HCT116 (cell line): ENCODE measurements at regions not wholly inside any gene's neighbourhood (a gene's known extent, or its start where the extent isn't known, plus 50 kb on each side); places are given as distances from the start of the nearest gene placed in this dataset.

Experiments
- ATAC-seq: fragments of 200-7000 bp; cut with Tn5 transposase; 2 replicates; pipeline ENCODE4 v1.9.1; 2020; ENCODE audit warnings: mild to moderate bottlenecking, moderate library complexity
- BruUV-seq: library from RNA; stranded (reverse); fragments of 400-500 nt; replicated peaks from 2 replicates; lab custom pipeline; 2021; lab: Mats Ljungman, UMichigan
- CTCF ChIA-PET: fragments of 300-600 bp; sonication (Branson Sonifier 250); formaldehyde crosslinking; loops from one replicate; lab custom pipeline; 2021; ENCODE audit warnings: antibody characterized with exemption; lab: Charles Lee
- POLR2A ChIA-PET: fragments of 300-600, 350-600 bp; sonication (Branson Sonifier 250); formaldehyde crosslinking; loops from one replicate; lab custom pipeline; 2021; ENCODE audit warnings: antibody characterized with exemption; lab: Charles Lee
- RAD21 ChIA-PET, 2 experiments: fragments of 300-600 bp; sonication (Branson Sonifier 250); formaldehyde crosslinking; loops; one replicate each; lab custom pipeline; 2023; ENCODE audit warnings: low total read pairs in 2 of 2; ENCODE audit not compliant: uncharacterized antibody in 2 of 2, unreplicated experiment in 2 of 2, low non-redundant PET in 1 of 2; lab: Charles Lee
- DNase-seq: peaks from one replicate; pipeline ENCODE4 v3.0.0-alpha.2; 2010; ENCODE audit warnings: low read depth, low spot score
- H2AFZ ChIP-seq: fragments of 200-600 bp; shearing (Covaris generic), sonication (generic); 2 replicates; pipeline ENCODE4 v1.6.1; 2017; ENCODE audit warnings: low read depth, mixed run types, mixed read lengths, antibody characterized with exemption, low read length; ENCODE audit not compliant: poor library complexity, severe bottlenecking
- H3K27ac ChIP-seq: 2 replicates; pipeline ENCODE4 v1.5.1; 2012; ENCODE audit warnings: low read depth, low read length
- H3K27me3 ChIP-seq: fragments of 200-600 bp; sonication (generic); 2 replicates; pipeline ENCODE4 v1.6.1; 2016; ENCODE audit warnings: mixed run types, low read length, mixed read lengths; ENCODE audit not compliant: insufficient read depth
- H3K36me3 ChIP-seq, 2 experiments: fragments of 200-500 bp in 1 of 2; fragments of 200-600 bp in 1 of 2; sonication (Bioruptor generic) in 1 of 2; sonication (generic) in 1 of 2; 2 replicates each; pipeline versions ENCODE4 v1.5.1 to v1.6.1; 2014 to 2016; ENCODE audit warnings: low read length in 2 of 2, inconsistent platforms in 1 of 2, mixed read lengths in 1 of 2, mixed run types in 1 of 2; ENCODE audit not compliant: insufficient read depth in 2 of 2, control insufficient read depth in 1 of 2
- H3K4me1 ChIP-seq, 2 experiments: fragments of 200-600 bp in 1 of 2; sonication (generic) in 1 of 2; 2 replicates each; pipeline versions ENCODE4 v1.5.1 to v1.6.1; 2012 to 2017; ENCODE audit warnings: low read length in 2 of 2, inconsistent platforms in 1 of 2, mild to moderate bottlenecking in 1 of 2, mixed read lengths in 1 of 2, mixed run types in 1 of 2, moderate library complexity in 1 of 2; ENCODE audit not compliant: insufficient read depth in 2 of 2, control insufficient read depth in 1 of 2
- H3K4me2 ChIP-seq: fragments of 200-600 bp; sonication (generic); 2 replicates; pipeline ENCODE4 v1.6.1; 2017; ENCODE audit warnings: mixed run types, low read length, mixed read lengths
- H3K4me3 ChIP-seq, 2 experiments: fragments of 200-600 bp in 1 of 2; sonication (generic) in 1 of 2; replicated peaks in 1 of 2; 2 replicates each; pipeline ENCODE4 v1.5.1; 2011 to 2016; ENCODE audit warnings: low read length in 2 of 2, control low read depth in 1 of 2, low read depth in 1 of 2, mild to moderate bottlenecking in 1 of 2, mixed read lengths in 1 of 2, mixed run types in 1 of 2
- H3K79me2 ChIP-seq: fragments of 200-600 bp; sonication (generic); 2 replicates; pipeline ENCODE4 v1.6.1; 2017; ENCODE audit warnings: mild to moderate bottlenecking, mixed run types, low read length, moderate library complexity, mixed read lengths; ENCODE audit not compliant: insufficient read depth
- H3K9ac ChIP-seq: fragments of 200-600 bp; sonication (generic); 2 replicates; pipeline ENCODE4 v1.6.1; 2016; ENCODE audit warnings: low read length, mixed read lengths
- H3K9me2 ChIP-seq: fragments of 200-600 bp; sonication (generic), shearing (Covaris generic); 2 replicates; pipeline ENCODE4 v1.6.1; 2017; ENCODE audit warnings: mixed run types, mild to moderate bottlenecking, moderate library complexity; ENCODE audit not compliant: insufficient read depth
- H3K9me3 ChIP-seq, 2 experiments: fragments of 200-500 bp in 1 of 2; fragments of 200-600 bp in 1 of 2; sonication (Bioruptor generic) in 1 of 2; sonication (generic) in 1 of 2; 2 replicates each; pipeline ENCODE4 v1.6.1; 2014 to 2017; ENCODE audit warnings: low read length in 2 of 2, mixed read lengths in 2 of 2, inconsistent platforms in 1 of 2, low read depth in 1 of 2, mild to moderate bottlenecking in 1 of 2, mixed run types in 1 of 2, moderate library complexity in 1 of 2; ENCODE audit not compliant: control insufficient read depth in 1 of 2, insufficient read depth in 1 of 2
- H4K20me1 ChIP-seq: fragments of 200-600 bp; sonication (generic), shearing (Covaris generic); 2 replicates; pipeline ENCODE4 v1.6.1; 2017; ENCODE audit warnings: mixed run types, mild to moderate bottlenecking, moderate library complexity; ENCODE audit not compliant: insufficient read depth
- ATF3 ChIP-seq: IDR thresholded peaks from 2 replicates; pipeline ENCODE4 v1.6.1; 2012
- CBX3 ChIP-seq: IDR thresholded peaks from 2 replicates; pipeline ENCODE4 v1.6.1; 2012; ENCODE audit warnings: low read depth
- CEBPB ChIP-seq: IDR thresholded peaks from 2 replicates; pipeline ENCODE4 v1.6.1; 2012; ENCODE audit warnings: low read depth
- CTCF ChIP-seq, 3 experiments: fragments of 200-600 bp in 1 of 3; sonication (generic) in 1 of 3; IDR thresholded peaks in 2 of 3; conservative IDR thresholded peaks in 1 of 3; 2 replicates each; pipeline ENCODE4 v1.5.1; 2012 to 2017; ENCODE audit warnings: low read depth in 2 of 3, low read length in 2 of 3, antibody characterized with exemption in 1 of 3, borderline replicate concordance in 1 of 3, control low read depth in 1 of 3, mild to moderate bottlenecking in 1 of 3, mixed read lengths in 1 of 3, mixed run types in 1 of 3, moderate library complexity in 1 of 3; ENCODE audit not compliant: insufficient read depth in 1 of 3
- EGR1 ChIP-seq: IDR thresholded peaks from 2 replicates; pipeline ENCODE4 v1.6.1; 2012; ENCODE audit warnings: low read depth
- ELF1 ChIP-seq: IDR thresholded peaks from 2 replicates; pipeline ENCODE4 v1.6.1; 2012; ENCODE audit warnings: low read depth, borderline replicate concordance
- EZH2 ChIP-seq: fragments of 200-600 bp; sonication (generic); IDR thresholded peaks from 2 replicates; pipeline ENCODE4 v1.6.1; 2017; ENCODE audit warnings: antibody characterized with exemption, mixed run types
- FOSL1 ChIP-seq: IDR thresholded peaks from 2 replicates; pipeline ENCODE4 v1.6.1; 2012; ENCODE audit warnings: low read depth
- JUND ChIP-seq: IDR thresholded peaks from 2 replicates; pipeline ENCODE4 v1.6.1; 2012
- MAX ChIP-seq: IDR thresholded peaks from 2 replicates; pipeline ENCODE4 v1.6.1; 2012
- POLR2A ChIP-seq: IDR thresholded peaks from 2 replicates; pipeline ENCODE4 v1.7.0; 2011; ENCODE audit warnings: borderline replicate concordance; ENCODE audit not compliant: insufficient read depth, insufficient read length; ENCODE audit errors: extremely low read depth
- POLR2AphosphoS5 ChIP-seq: IDR thresholded peaks from 2 replicates; pipeline ENCODE4 v1.6.1; 2011; ENCODE audit warnings: mild to moderate bottlenecking, low read depth, low read length, moderate library complexity
- REST ChIP-seq: IDR thresholded peaks from 2 replicates; pipeline ENCODE4 v1.6.1; 2012; ENCODE audit warnings: low read depth
- YY1 ChIP-seq: IDR thresholded peaks from 2 replicates; pipeline ENCODE4 v1.6.1; 2011; ENCODE audit warnings: low read length, low read depth, moderate library complexity, mild to moderate bottlenecking; ENCODE audit not compliant: insufficient replicate concordance; ENCODE audit errors: extremely low read depth
- ZFX ChIP-seq: fragments of 450-650 bp; IDR thresholded peaks from 2 replicates; pipeline ENCODE4 v1.6.1; 2017
- ZNF274 ChIP-seq: fragments of 200-500 bp; sonication (Bioruptor generic); IDR thresholded peaks from 2 replicates; pipeline ENCODE4 v1.6.1; 2014; ENCODE audit warnings: mild to moderate bottlenecking, low read depth, low read length, inconsistent platforms
- intact Hi-C: fragments of 100-400 bp; cut with micrococcal nuclease; formaldehyde crosslinking; loops from 2 replicates; pipeline ENCODE4 v1.10.0; 2022

- no peaks in the 10 kb centered on the region for H3K36me3 ChIP-seq
- RAD21 ChIA-PET: no interaction called here
- ATAC-seq (no peak), DNase-seq (no peak)
- no peak overlapping the region for H3K4me3 ChIP-seq
- CTCF ChIA-PET: no interaction called here
- H3K9ac ChIP-seq: no peak overlapping the region
- H3K27me3 ChIP-seq: peaks cover 69% of the 10 kb centered on the region
- TF ChIP-seq POLR2A (no peak), FOSL1 (no peak), ZFX (no peak), CEBPB (no peak)
- POLR2A ChIA-PET: no interaction called here
- H3K27ac ChIP-seq: no peak overlapping the region
- BruUV-seq: no TSS peak
- H3K9me2 ChIP-seq: no peaks in the 10 kb centered on the region
- no peak overlapping the region for H3K4me2 ChIP-seq
- H3K79me2 ChIP-seq: no peaks in the 10 kb centered on the region
- H3K9me3 ChIP-seq: no peaks in the 10 kb centered on the region
- intact Hi-C loops: no loop called here
- no peaks in the 10 kb centered on the region for H3K4me1 ChIP-seq
- no peak overlapping the region for H2AFZ ChIP-seq
- no peaks in the 10 kb centered on the region for H4K20me1 ChIP-seq
Observed at GRCh38 chr3:124063197-124063909, 71.4 kb upstream of the ROPN1 start.

- ChIA-PET POLR2A (no interaction called here), CTCF (no interaction called here)
- H3K4me3 ChIP-seq: no peak overlapping the region
- no peak for TF ChIP-seq YY1
- TF ChIP-seq ELF1: no peak
- no peak for TF ChIP-seq ZNF274
- no peak for TF ChIP-seq EGR1
- no peak for TF ChIP-seq POLR2AphosphoS5
- TF ChIP-seq CTCF (IDR thresholded peaks at IDR 0.05 in 2 of 3, conservative IDR thresholded peaks at IDR 0.05 in 1 of 3; ENCODE audit: borderline replicate concordance in 1 of 3, insufficient read depth in 1 of 3, low read depth in 2 of 3, low read length in 2 of 3): no peak
- no peak for TF ChIP-seq CBX3
- TF ChIP-seq ATF3: no peak
- TF ChIP-seq EZH2: no peak
- no peak for TF ChIP-seq JUND
- no peak for TF ChIP-seq MAX
- TF ChIP-seq REST: no peak
Observed at GRCh38 chr3:124064050-124064449, 72.1 kb upstream of the ROPN1 start.

More at GRCh38 chr3:124064050-124064449, 72.1 kb upstream of the ROPN1 start:
- Histone ChIP-seq H3K9ac (no peak overlapping the region), H3K27me3 (peaks cover 70% of the 10 kb centered on the region), H3K27ac (no peak overlapping the region), H3K9me3 (no peaks in the 10 kb centered on the region), H3K9me2 (no peaks in the 10 kb centered on the region), H3K79me2 (no peaks in the 10 kb centered on the region), H3K4me2 (no peak overlapping the region), H2AFZ (no peak overlapping the region), H4K20me1 (no peaks in the 10 kb centered on the region), H3K4me1 (no peaks in the 10 kb centered on the region), H3K36me3 (no peaks in the 10 kb centered on the region)
- DNase-seq: no peak
- BruUV-seq: no TSS peak
- RAD21 ChIA-PET: no interaction called here
- intact Hi-C loops: no loop called here
- ATAC-seq: no peak
